GM12864 (cell line): ENCODE measurements at regions not wholly inside any gene's neighbourhood (a gene's known extent, or its start where the extent isn't known, plus 50 kb on each side); places are given as distances from the start of the nearest gene placed in this dataset.

Source experiments
- DNase-seq: peaks from one replicate; pipeline ENCODE4 v3.0.0-alpha.2; 2011; ENCODE audit warnings: low read depth
- H3K4me3 ChIP-seq: 2 replicates; pipeline ENCODE4 v1.5.1; 2011; ENCODE audit warnings: mild to moderate bottlenecking, low read depth, low read length, control low read depth
- CTCF ChIP-seq: IDR thresholded peaks from 2 replicates; pipeline ENCODE4 v1.5.1; 2011; ENCODE audit warnings: low read depth, mild to moderate bottlenecking, moderate library complexity, low read length, control low read depth, inconsistent platforms; ENCODE audit errors: missing control alignments

GRCh38 chr10:3231951-3232730 is 59.6 kb upstream of the PITRM1 start:
- DNase-seq = no peak
- H3K4me3 ChIP-seq = no peak overlapping the region
- TF ChIP-seq CTCF = no peak

- TF ChIP-seq CTCF = no peak
- no peak overlapping the region for H3K4me3 ChIP-seq
- no peak for DNase-seq
Measured at GRCh38 chr10:3229815-3230214, 57.2 kb upstream of the PITRM1 start.

- TF ChIP-seq CTCF = no peak
- H3K4me3 ChIP-seq = no peak overlapping the region
Measured at GRCh38 chr10:3228629-3228945, 56.0 kb upstream of the PITRM1 start.

GRCh38 chr10:3226960-3227744 is 54.6 kb upstream of the PITRM1 start:
- no peak for DNase-seq
- TF ChIP-seq CTCF = no peak
- no peak overlapping the region for H3K4me3 ChIP-seq

More at GRCh38 chr10:3228629-3228945, 56.0 kb upstream of the PITRM1 start:
- DNase-seq = no peak

GRCh38 chr10:3225561-3225960 is 53.0 kb upstream of the PITRM1 start:
- no peak overlapping the region for H3K4me3 ChIP-seq
- no peak for DNase-seq
- TF ChIP-seq CTCF = no peak

GRCh38 chr10:3224241-3224640 is 51.7 kb upstream of the PITRM1 start:
- no peak overlapping the region for H3K4me3 ChIP-seq
- DNase-seq = no peak
- no peak for TF ChIP-seq CTCF
